Loucy (cell line): ENCODE measurements at regions not wholly inside any gene's neighbourhood (a gene's known extent, or its start where the extent isn't known, plus 50 kb on each side); places are given as distances from the start of the nearest gene placed in this dataset.

Experiments used
- EZH2phosphoT487 ChIP-seq: fragments of 200-600 bp; IDR thresholded peaks from 2 replicates; pipeline ENCODE4 v1.6.1; 2018; ENCODE audit warnings: antibody characterized with exemption, mild to moderate bottlenecking, moderate library complexity, borderline replicate concordance
- TF ChIP-seq, protein P1 (sequence below): fragments of 200-600 bp; sonication (generic); conservative IDR thresholded peaks from 2 replicates; pipeline ENCODE4 v1.5.1; 2014; ENCODE audit warnings: mild to moderate bottlenecking, antibody characterized with exemption, low read length

- TF ChIP-seq, protein P1, sequence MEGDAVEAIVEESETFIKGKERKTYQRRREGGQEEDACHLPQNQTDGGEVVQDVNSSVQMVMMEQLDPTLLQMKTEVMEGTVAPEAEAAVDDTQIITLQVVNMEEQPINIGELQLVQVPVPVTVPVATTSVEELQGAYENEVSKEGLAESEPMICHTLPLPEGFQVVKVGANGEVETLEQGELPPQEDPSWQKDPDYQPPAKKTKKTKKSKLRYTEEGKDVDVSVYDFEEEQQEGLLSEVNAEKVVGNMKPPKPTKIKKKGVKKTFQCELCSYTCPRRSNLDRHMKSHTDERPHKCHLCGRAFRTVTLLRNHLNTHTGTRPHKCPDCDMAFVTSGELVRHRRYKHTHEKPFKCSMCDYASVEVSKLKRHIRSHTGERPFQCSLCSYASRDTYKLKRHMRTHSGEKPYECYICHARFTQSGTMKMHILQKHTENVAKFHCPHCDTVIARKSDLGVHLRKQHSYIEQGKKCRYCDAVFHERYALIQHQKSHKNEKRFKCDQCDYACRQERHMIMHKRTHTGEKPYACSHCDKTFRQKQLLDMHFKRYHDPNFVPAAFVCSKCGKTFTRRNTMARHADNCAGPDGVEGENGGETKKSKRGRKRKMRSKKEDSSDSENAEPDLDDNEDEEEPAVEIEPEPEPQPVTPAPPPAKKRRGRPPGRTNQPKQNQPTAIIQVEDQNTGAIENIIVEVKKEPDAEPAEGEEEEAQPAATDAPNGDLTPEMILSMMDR: no peak
- no peak for TF ChIP-seq EZH2phosphoT487
These were observed 73.3 kb upstream of the AKAP13 start for GRCh38 chr15:85306946-85307686.
